ENCODE measurements at regions not wholly inside any gene's neighbourhood (a gene's known extent, or its start where the extent isn't known, plus 50 kb on each side); places are given as distances from the start of the nearest gene placed in this dataset.

- Histone ChIP-seq H3K9ac (ENCODE audit: insufficient read length, low read depth) (no peak overlapping the region), H3K9me3 (ENCODE audit: insufficient read depth, low read length) (no peaks in the 10 kb centered on the region), H3K4me3 (ENCODE audit: insufficient read length, low read depth) (no peak overlapping the region), H3K27me3 (ENCODE audit: insufficient read depth, insufficient read length) (no peaks in the 10 kb centered on the region), H3K4me1 (ENCODE audit: insufficient read depth, insufficient read length) (no peaks in the 10 kb centered on the region), H3K36me3 (ENCODE audit: insufficient read depth, insufficient read length, low read length) (no peaks in the 10 kb centered on the region)
- TF ChIP-seq ZNF274 (IDR thresholded peaks at IDR 0.05; ENCODE audit: low read depth, low read length) (no peak), YY1 (IDR thresholded peaks at IDR 0.05; ENCODE audit: insufficient read depth, insufficient read length) (no peak), SUZ12 (IDR thresholded peaks at IDR 0.05; ENCODE audit: extremely low read depth, insufficient read depth, insufficient read length) (no peak)
- no peak for DNase-seq (ENCODE audit: low read depth, low spot score)
These were observed 848.6 kb upstream of the EPHA6 start for GRCh38 chr3:95965704-95966336.

GRCh38 chr3:95971573-95971972, 842.8 kb upstream of the EPHA6 start:
- TF ChIP-seq YY1 (IDR thresholded peaks at IDR 0.05; ENCODE audit: insufficient read depth, insufficient read length) = no peak
- TF ChIP-seq SUZ12 (IDR thresholded peaks at IDR 0.05; ENCODE audit: extremely low read depth, insufficient read depth, insufficient read length) = no peak
- TF ChIP-seq ZNF274 (IDR thresholded peaks at IDR 0.05; ENCODE audit: low read depth, low read length) = no peak
- Histone ChIP-seq H3K36me3 (ENCODE audit: insufficient read depth, insufficient read length, low read length) (no peaks in the 10 kb centered on the region), H3K9me3 (ENCODE audit: insufficient read depth, low read length) (no peaks in the 10 kb centered on the region), H3K4me3 (ENCODE audit: insufficient read length, low read depth) (no peak overlapping the region), H3K9ac (ENCODE audit: insufficient read length, low read depth) (no peak overlapping the region), H3K4me1 (ENCODE audit: insufficient read depth, insufficient read length) (no peaks in the 10 kb centered on the region), H3K27me3 (ENCODE audit: insufficient read depth, insufficient read length) (no peaks in the 10 kb centered on the region)
- DNase-seq (ENCODE audit: low read depth, low spot score) = no peak

- TF ChIP-seq SUZ12 (IDR thresholded peaks at IDR 0.05; ENCODE audit: extremely low read depth, insufficient read depth, insufficient read length) = no peak
- no peak for TF ChIP-seq YY1 (IDR thresholded peaks at IDR 0.05; ENCODE audit: insufficient read depth, insufficient read length)
- TF ChIP-seq ZNF274 (IDR thresholded peaks at IDR 0.05; ENCODE audit: low read depth, low read length) = no peak
- Histone ChIP-seq H3K9ac (ENCODE audit: insufficient read length, low read depth) (no peak overlapping the region), H3K36me3 (ENCODE audit: insufficient read depth, insufficient read length, low read length) (no peaks in the 10 kb centered on the region), H3K9me3 (ENCODE audit: insufficient read depth, low read length) (no peaks in the 10 kb centered on the region), H3K4me1 (ENCODE audit: insufficient read depth, insufficient read length) (no peaks in the 10 kb centered on the region), H3K27me3 (ENCODE audit: insufficient read depth, insufficient read length) (no peaks in the 10 kb centered on the region), H3K4me3 (ENCODE audit: insufficient read length, low read depth) (no peak overlapping the region)
- DNase-seq (ENCODE audit: low read depth, low spot score) = no peak
These were observed 820.1 kb upstream of the EPHA6 start for GRCh38 chr3:95994338-95994737.

- H3K4me1 ChIP-seq (ENCODE audit: insufficient read depth, insufficient read length) = no peaks in the 10 kb centered on the region
- H3K4me3 ChIP-seq (ENCODE audit: insufficient read length, low read depth) = no peak overlapping the region
- no peaks in the 10 kb centered on the region for H3K27me3 ChIP-seq (ENCODE audit: insufficient read depth, insufficient read length)
- H3K36me3 ChIP-seq (ENCODE audit: insufficient read depth, insufficient read length, low read length) = no peaks in the 10 kb centered on the region
- TF ChIP-seq ZNF274 (IDR thresholded peaks at IDR 0.05; ENCODE audit: low read depth, low read length) (no peak), YY1 (IDR thresholded peaks at IDR 0.05; ENCODE audit: insufficient read depth, insufficient read length) (no peak), SUZ12 (IDR thresholded peaks at IDR 0.05; ENCODE audit: extremely low read depth, insufficient read depth, insufficient read length) (no peak)
- DNase-seq (ENCODE audit: low read depth, low spot score) = no peak
- H3K9ac ChIP-seq (ENCODE audit: insufficient read length, low read depth) = no peak overlapping the region
- H3K9me3 ChIP-seq (ENCODE audit: insufficient read depth, low read length) = no peaks in the 10 kb centered on the region
These were observed 813.4 kb upstream of the EPHA6 start for GRCh38 chr3:96000966-96001365.

GRCh38 chr3:96007650-96008195, 806.7 kb upstream of the EPHA6 start:
- no peak overlapping the region for H3K9ac ChIP-seq (ENCODE audit: insufficient read length, low read depth)

GRCh38 chr3:96012939-96013338, 801.5 kb upstream of the EPHA6 start:
- Histone ChIP-seq H3K9me3 (ENCODE audit: insufficient read depth, low read length) (no peaks in the 10 kb centered on the region), H3K4me1 (ENCODE audit: insufficient read depth, insufficient read length) (no peaks in the 10 kb centered on the region), H3K36me3 (ENCODE audit: insufficient read depth, insufficient read length, low read length) (no peaks in the 10 kb centered on the region), H3K4me3 (ENCODE audit: insufficient read length, low read depth) (no peak overlapping the region), H3K9ac (ENCODE audit: insufficient read length, low read depth) (no peak overlapping the region), H3K27me3 (ENCODE audit: insufficient read depth, insufficient read length) (no peaks in the 10 kb centered on the region)
- no peak for DNase-seq (ENCODE audit: low read depth, low spot score)
- TF ChIP-seq SUZ12 (IDR thresholded peaks at IDR 0.05; ENCODE audit: extremely low read depth, insufficient read depth, insufficient read length) (no peak), ZNF274 (IDR thresholded peaks at IDR 0.05; ENCODE audit: low read depth, low read length) (no peak), YY1 (IDR thresholded peaks at IDR 0.05; ENCODE audit: insufficient read depth, insufficient read length) (no peak)

More at GRCh38 chr3:96007650-96008195, 806.7 kb upstream of the EPHA6 start:
- Histone ChIP-seq H3K4me3 (ENCODE audit: insufficient read length, low read depth) (no peak overlapping the region), H3K36me3 (ENCODE audit: insufficient read depth, insufficient read length, low read length) (no peaks in the 10 kb centered on the region), H3K4me1 (ENCODE audit: insufficient read depth, insufficient read length) (no peaks in the 10 kb centered on the region), H3K27me3 (ENCODE audit: insufficient read depth, insufficient read length) (no peaks in the 10 kb centered on the region), H3K9me3 (ENCODE audit: insufficient read depth, low read length) (no peaks in the 10 kb centered on the region)
- TF ChIP-seq ZNF274 (IDR thresholded peaks at IDR 0.05; ENCODE audit: low read depth, low read length) (no peak), SUZ12 (IDR thresholded peaks at IDR 0.05; ENCODE audit: extremely low read depth, insufficient read depth, insufficient read length) (no peak)
- no peak for DNase-seq (ENCODE audit: low read depth, low spot score)

GRCh38 chr3:96017556-96017955, 796.8 kb upstream of the EPHA6 start:
- Histone ChIP-seq H3K9ac (ENCODE audit: insufficient read length, low read depth) (no peak overlapping the region), H3K9me3 (ENCODE audit: insufficient read depth, low read length) (no peaks in the 10 kb centered on the region), H3K36me3 (ENCODE audit: insufficient read depth, insufficient read length, low read length) (no peaks in the 10 kb centered on the region), H3K4me3 (ENCODE audit: insufficient read length, low read depth) (no peak overlapping the region), H3K4me1 (ENCODE audit: insufficient read depth, insufficient read length) (no peaks in the 10 kb centered on the region), H3K27me3 (ENCODE audit: insufficient read depth, insufficient read length) (no peaks in the 10 kb centered on the region)
- TF ChIP-seq SUZ12 (IDR thresholded peaks at IDR 0.05; ENCODE audit: extremely low read depth, insufficient read depth, insufficient read length) = no peak
- DNase-seq (ENCODE audit: low read depth, low spot score) = no peak
